Psoas muscle (tissue), 7 donors: ENCODE measurements at regions not wholly inside any gene's neighbourhood (a gene's known extent, or its start where the extent isn't known, plus 50 kb on each side); places are given as distances from the start of the nearest gene placed in this dataset.

Source experiments
- ATAC-seq, 4 donors: fragments of 200-7000 bp; cut with Tn5 transposase; one replicate each; pipeline ENCODE4 v1.9.1; 2020; ENCODE audit warnings: moderate library complexity in 3 of 4, mild to moderate bottlenecking in 2 of 4
- DNase-seq, 2 donors: peaks; one replicate each; pipeline ENCODE4 v3.0.0-alpha.2; 2020
- H3K27ac ChIP-seq: fragments of 200-600 bp; one replicate; pipeline ENCODE4 v1.8.0; 2022
- H3K27me3 ChIP-seq, 3 donors: fragments of 200-600 bp in 1 of 3; one replicate each; pipeline versions ENCODE4 v1.6.1 to v1.8.0; 2013 to 2022; ENCODE audit warnings: low read length in 2 of 3, mild to moderate bottlenecking in 2 of 3, moderate library complexity in 1 of 3; ENCODE audit not compliant: insufficient read depth in 3 of 3
- H3K36me3 ChIP-seq, 2 donors: fragments of 200-600 bp in 1 of 2; one replicate each; pipeline versions ENCODE4 v1.6.1 to v1.8.0; 2013 to 2022; ENCODE audit warnings: low read depth in 1 of 2, mild to moderate bottlenecking in 1 of 2, moderate library complexity in 1 of 2; ENCODE audit not compliant: insufficient read depth in 1 of 2
- H3K4me1 ChIP-seq: fragments of 200-600 bp; one replicate; pipeline ENCODE4 v1.8.0; 2022
- H3K4me3 ChIP-seq: fragments of 200-600 bp; one replicate; pipeline ENCODE4 v1.8.0; 2022; ENCODE audit warnings: mild to moderate bottlenecking
- H3K9me3 ChIP-seq: fragments of 200-600 bp; one replicate; pipeline ENCODE4 v1.8.0; 2022
- CTCF ChIP-seq: fragments of 200-600 bp; IDR thresholded peaks from one replicate; pipeline ENCODE4 v1.8.0; 2022; ENCODE audit warnings: antibody characterized with exemption
- WGBS, 3 donors: extraction: QIAGEN DNeasy Blood & Tissue Kit; methylation state at CpG; one replicate each; pipeline versions ENCODE4 v1.1.6 to v1.1.7; 2013; 5-methylcytosine and 5-hydroxymethylcytosine counted together
- intact Hi-C, 2 donors: fragments of 100-400 bp; cut with DNase I; formaldehyde crosslinking; loops; one replicate each; pipeline versions ENCODE4 v1.11.0 to v1.14.2; 2022
- donor health status: healthy with polysubstance abuse.
- donor health status: DM: no; HTN: no; CAD: no; lungs with moderate emphysema.
- donor health status: Bipolar disorder and iron deficiency.
- donor health status: healthy.
- donor health status: DM: yes; HTN: yes; CAD: no.
- donor health status: DM: no; HTN: no; CAD: no.
- donor health status: DM: yes; HTN: yes; CAD: no.

- ATAC-seq (no peak), DNase-seq (no peak)
- no peak overlapping the region for H3K4me3 ChIP-seq
- no peak overlapping the region for H3K27ac ChIP-seq
- intact Hi-C loops, result no loop called here
- no peaks in the 10 kb centered on the region for H3K36me3 ChIP-seq
- no peak for TF ChIP-seq CTCF
- 15 to 37% (median 21%) methylated on average over 2 of the region's 2 CpGs for WGBS, 3 donors
- no peaks in the 10 kb centered on the region for H3K4me1 ChIP-seq
- peaks cover 0 to 7% (median 0%) of the 10 kb centered on the region in 3 donors for H3K27me3 ChIP-seq
- H3K9me3 ChIP-seq, result no peaks in the 10 kb centered on the region
Observed at GRCh38 chr20:11740975-11741374, 176.7 kb upstream of the BTBD3 start.

GRCh38 chr20:11745145-11745544 lies 172.5 kb upstream of the BTBD3 start:
- Histone ChIP-seq H3K27ac (no peak overlapping the region), H3K4me3 (no peak overlapping the region), H3K4me1 (no peaks in the 10 kb centered on the region), H3K36me3 (no peaks in the 10 kb centered on the region), H3K27me3 (peaks cover 0 to 7% (median 0%) of the 10 kb centered on the region in 3 donors), H3K9me3 (no peaks in the 10 kb centered on the region)
- no peak for ATAC-seq
- intact Hi-C loops, result no loop called here
- TF ChIP-seq CTCF, result no peak
- DNase-seq, result no peak
- WGBS, 3 donors, result 94 to 100% (median 98%) methylated on average over 1 of the region's 1 CpG

- ATAC-seq (no peak), DNase-seq (no peak)
- intact Hi-C loops, result no loop called here
- no peak for TF ChIP-seq CTCF
- Histone ChIP-seq H3K4me1 (no peaks in the 10 kb centered on the region), H3K27ac (no peak overlapping the region), H3K9me3 (no peaks in the 10 kb centered on the region), H3K36me3 (no peaks in the 10 kb centered on the region), H3K4me3 (no peak overlapping the region), H3K27me3 (peaks cover 0 to 5% (median 0%) of the 10 kb centered on the region in 3 donors)
- 44 to 67% (median 54%) methylated on average over 2 of the region's 2 CpGs for WGBS, 3 donors
Observed at GRCh38 chr20:11748436-11748835, 169.3 kb upstream of the BTBD3 start.

GRCh38 chr20:11752336-11752735 lies 165.4 kb upstream of the BTBD3 start:
- intact Hi-C loops, result no loop called here
- no peak for DNase-seq
- ATAC-seq, result no peak
- H3K27me3 ChIP-seq, result no peaks in the 10 kb centered on the region
- 93 to 98% (median 94%) methylated on average over 2 of the region's 2 CpGs for WGBS, 3 donors
- no peak overlapping the region for H3K4me3 ChIP-seq
- H3K27ac ChIP-seq, result no peak overlapping the region
- TF ChIP-seq CTCF, result no peak
- no peaks in the 10 kb centered on the region for H3K36me3 ChIP-seq
- no peaks in the 10 kb centered on the region for H3K4me1 ChIP-seq
- H3K9me3 ChIP-seq, result no peaks in the 10 kb centered on the region

- Histone ChIP-seq H3K27me3 (no peaks in the 10 kb centered on the region), H3K9me3 (no peaks in the 10 kb centered on the region), H3K36me3 (no peaks in the 10 kb centered on the region), H3K4me3 (no peak overlapping the region), H3K4me1 (no peaks in the 10 kb centered on the region), H3K27ac (no peak overlapping the region)
- ATAC-seq (no peak), DNase-seq (no peak)
- TF ChIP-seq CTCF, result no peak
- intact Hi-C loops, result no loop called here
- WGBS, 3 donors, result 90 to 94% (median 91%) methylated on average over 2 of the region's 2 CpGs
Observed at GRCh38 chr20:11753155-11753554, 164.5 kb upstream of the BTBD3 start.
